ENCODE measurements at regions not wholly inside any gene's neighbourhood (a gene's known extent, or its start where the extent isn't known, plus 50 kb on each side); places are given as distances from the start of the nearest gene placed in this dataset.

DNA sequence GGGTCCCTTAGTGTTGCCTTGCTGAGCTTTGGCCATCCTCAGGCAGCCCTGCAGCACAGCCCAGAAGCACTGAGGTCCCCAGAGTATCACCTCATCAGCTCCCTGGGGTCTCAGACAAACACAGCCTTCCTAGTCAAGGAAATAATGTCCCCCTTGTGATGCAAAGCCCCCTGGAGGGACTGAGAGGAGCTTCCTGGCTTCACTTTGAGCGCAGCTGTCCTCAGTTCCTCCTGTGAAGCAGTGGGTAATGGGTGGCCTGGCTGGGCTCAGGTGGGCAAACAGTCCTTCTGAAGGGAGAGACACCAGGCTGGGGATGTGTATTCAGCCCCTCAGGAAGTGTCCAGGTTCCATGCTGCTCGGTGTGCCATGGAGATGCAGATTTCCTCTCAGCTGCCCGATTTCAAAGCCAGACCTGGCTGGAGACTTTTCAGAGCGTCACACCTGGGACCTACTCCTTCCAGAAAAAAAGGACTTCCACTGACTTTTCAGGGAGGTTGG is 79.2 kb upstream of the FOXA2 start:
- TF ChIP-seq, protein P1, sequence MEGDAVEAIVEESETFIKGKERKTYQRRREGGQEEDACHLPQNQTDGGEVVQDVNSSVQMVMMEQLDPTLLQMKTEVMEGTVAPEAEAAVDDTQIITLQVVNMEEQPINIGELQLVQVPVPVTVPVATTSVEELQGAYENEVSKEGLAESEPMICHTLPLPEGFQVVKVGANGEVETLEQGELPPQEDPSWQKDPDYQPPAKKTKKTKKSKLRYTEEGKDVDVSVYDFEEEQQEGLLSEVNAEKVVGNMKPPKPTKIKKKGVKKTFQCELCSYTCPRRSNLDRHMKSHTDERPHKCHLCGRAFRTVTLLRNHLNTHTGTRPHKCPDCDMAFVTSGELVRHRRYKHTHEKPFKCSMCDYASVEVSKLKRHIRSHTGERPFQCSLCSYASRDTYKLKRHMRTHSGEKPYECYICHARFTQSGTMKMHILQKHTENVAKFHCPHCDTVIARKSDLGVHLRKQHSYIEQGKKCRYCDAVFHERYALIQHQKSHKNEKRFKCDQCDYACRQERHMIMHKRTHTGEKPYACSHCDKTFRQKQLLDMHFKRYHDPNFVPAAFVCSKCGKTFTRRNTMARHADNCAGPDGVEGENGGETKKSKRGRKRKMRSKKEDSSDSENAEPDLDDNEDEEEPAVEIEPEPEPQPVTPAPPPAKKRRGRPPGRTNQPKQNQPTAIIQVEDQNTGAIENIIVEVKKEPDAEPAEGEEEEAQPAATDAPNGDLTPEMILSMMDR (IDR thresholded peaks at IDR 0.05) = no peak
- TF ChIP-seq ZFX (IDR thresholded peaks at IDR 0.05; ENCODE audit: borderline replicate concordance) = no peak
